Mucosa of descending colon (tissue), 3 donors: ENCODE measurements at regions not wholly inside any gene's neighbourhood (a gene's known extent, or its start where the extent isn't known, plus 50 kb on each side); places are given as distances from the start of the nearest gene placed in this dataset.

ENCODE experiments used
- ATAC-seq: fragments of 200-7000 bp; cut with Tn5 transposase; one replicate; pipeline ENCODE4 v1.9.1; 2020; ENCODE audit warnings: mild to moderate bottlenecking, moderate library complexity
- DNase-seq, 3 donors: peaks; one replicate each; pipeline ENCODE4 v3.0.0-alpha.2; 2020
- H3K36me3 ChIP-seq: fragments of 200-600 bp; one replicate; pipeline ENCODE4 v1.8.0; 2021; ENCODE audit warnings: low read depth, mild to moderate bottlenecking
- H3K4me1 ChIP-seq: fragments of 200-600 bp; one replicate; pipeline ENCODE4 v1.8.0; 2021; ENCODE audit warnings: low read depth, mild to moderate bottlenecking
- H3K4me3 ChIP-seq: fragments of 200-600 bp; one replicate; pipeline ENCODE4 v1.8.0; 2021; ENCODE audit warnings: mild to moderate bottlenecking
- H3K9me3 ChIP-seq: fragments of 200-600 bp; one replicate; pipeline ENCODE4 v1.8.0; 2021; ENCODE audit warnings: mild to moderate bottlenecking
- CTCF ChIP-seq: fragments of 200-600 bp; IDR thresholded peaks from one replicate; pipeline ENCODE4 v1.8.0; 2022; ENCODE audit warnings: antibody characterized with exemption, mild to moderate bottlenecking
- intact Hi-C, 2 donors: fragments of 100-400 bp; cut with DNase I in 1 of 2; cut with micrococcal nuclease in 1 of 2; formaldehyde crosslinking; loops; one replicate each; pipeline versions ENCODE4 v1.11.0 to v1.11.1; 2022; cut with DNase I, micrococcal nuclease
- donor health status: DM: no; HTN: no; CAD: no; lungs with moderate emphysema.
- donor health status: DM: no; HTN: no; CAD: no.
- donor health status: DM: no; HTN: yes; CAD: no.

GRCh38 chr4:130573742-130574141 is 1477.8 kb downstream of the C4orf33 start:
- intact Hi-C loops, result no loop called here

GRCh38 chr4:130574215-130574614 is 1478.3 kb downstream of the C4orf33 start:
- no peak for DNase-seq
- intact Hi-C loops, result no loop called here
- Histone ChIP-seq H3K9me3 (no peaks in the 10 kb centered on the region), H3K4me1 (no peaks in the 10 kb centered on the region), H3K36me3 (no peaks in the 10 kb centered on the region), H3K4me3 (no peak overlapping the region)
- no peak for ATAC-seq
- no peak for TF ChIP-seq CTCF

More at GRCh38 chr4:130573742-130574141, 1477.8 kb downstream of the C4orf33 start:
- DNase-seq (no peak), ATAC-seq (no peak)
- H3K36me3 ChIP-seq, result no peaks in the 10 kb centered on the region
- no peak overlapping the region for H3K4me3 ChIP-seq
- H3K4me1 ChIP-seq, result no peaks in the 10 kb centered on the region
- no peak for TF ChIP-seq CTCF
- no peaks in the 10 kb centered on the region for H3K9me3 ChIP-seq

GRCh38 chr4:130576218-130576617 is 1480.3 kb downstream of the C4orf33 start:
- intact Hi-C loops, result no loop called here
- no peak overlapping the region for H3K4me3 ChIP-seq
- ATAC-seq (no peak), DNase-seq (no peak)
- no peaks in the 10 kb centered on the region for H3K36me3 ChIP-seq
- no peaks in the 10 kb centered on the region for H3K4me1 ChIP-seq
- no peaks in the 10 kb centered on the region for H3K9me3 ChIP-seq
- no peak for TF ChIP-seq CTCF

GRCh38 chr4:130591091-130591490 is 1495.1 kb downstream of the C4orf33 start:
- ATAC-seq (no peak), DNase-seq (no peak)
- Histone ChIP-seq H3K36me3 (no peaks in the 10 kb centered on the region), H3K4me1 (no peaks in the 10 kb centered on the region), H3K9me3 (no peaks in the 10 kb centered on the region), H3K4me3 (no peak overlapping the region)
- intact Hi-C loops, result no loop called here
- no peak for TF ChIP-seq CTCF

GRCh38 chr4:130600706-130601105 is 1504.8 kb downstream of the C4orf33 start:
- no peak for ATAC-seq
- no peak overlapping the region for H3K4me3 ChIP-seq
- H3K4me1 ChIP-seq, result no peaks in the 10 kb centered on the region
- intact Hi-C loops, result no loop called here
- no peaks in the 10 kb centered on the region for H3K36me3 ChIP-seq
- DNase-seq, result no peak
- no peaks in the 10 kb centered on the region for H3K9me3 ChIP-seq
- no peak for TF ChIP-seq CTCF

- intact Hi-C loops, result no loop called here
- H3K4me3 ChIP-seq, result no peak overlapping the region
- no peak for ATAC-seq
- no peaks in the 10 kb centered on the region for H3K36me3 ChIP-seq
- H3K9me3 ChIP-seq, result no peaks in the 10 kb centered on the region
- H3K4me1 ChIP-seq, result no peaks in the 10 kb centered on the region
- no peak for TF ChIP-seq CTCF
- no peak for DNase-seq
Observed at GRCh38 chr4:130603043-130603442, 1507.1 kb downstream of the C4orf33 start.
